Mammary epithelial cell (primary cell): ENCODE measurements at regions not wholly inside any gene's neighbourhood (a gene's known extent, or its start where the extent isn't known, plus 50 kb on each side); places are given as distances from the start of the nearest gene placed in this dataset.

ENCODE experiments used
- EZH2 ChIP-seq: IDR thresholded peaks from 2 replicates; pipeline ENCODE4 v1.6.1; 2012; ENCODE audit warnings: low read length, inconsistent platforms, borderline replicate concordance
- TF ChIP-seq, protein P1 (sequence below), 2 donors: IDR thresholded peaks in 1 of 2; conservative IDR thresholded peaks in 1 of 2; 2 replicates each; pipeline ENCODE4 v1.5.1; 2011 to 2012; ENCODE audit warnings: inconsistent platforms in 2 of 2, low read length in 2 of 2, mild to moderate bottlenecking in 2 of 2, control low read depth in 1 of 2, low read depth in 1 of 2; ENCODE audit not compliant: insufficient read depth in 1 of 2; ENCODE audit errors: extremely low read depth in 1 of 2

DNA sequence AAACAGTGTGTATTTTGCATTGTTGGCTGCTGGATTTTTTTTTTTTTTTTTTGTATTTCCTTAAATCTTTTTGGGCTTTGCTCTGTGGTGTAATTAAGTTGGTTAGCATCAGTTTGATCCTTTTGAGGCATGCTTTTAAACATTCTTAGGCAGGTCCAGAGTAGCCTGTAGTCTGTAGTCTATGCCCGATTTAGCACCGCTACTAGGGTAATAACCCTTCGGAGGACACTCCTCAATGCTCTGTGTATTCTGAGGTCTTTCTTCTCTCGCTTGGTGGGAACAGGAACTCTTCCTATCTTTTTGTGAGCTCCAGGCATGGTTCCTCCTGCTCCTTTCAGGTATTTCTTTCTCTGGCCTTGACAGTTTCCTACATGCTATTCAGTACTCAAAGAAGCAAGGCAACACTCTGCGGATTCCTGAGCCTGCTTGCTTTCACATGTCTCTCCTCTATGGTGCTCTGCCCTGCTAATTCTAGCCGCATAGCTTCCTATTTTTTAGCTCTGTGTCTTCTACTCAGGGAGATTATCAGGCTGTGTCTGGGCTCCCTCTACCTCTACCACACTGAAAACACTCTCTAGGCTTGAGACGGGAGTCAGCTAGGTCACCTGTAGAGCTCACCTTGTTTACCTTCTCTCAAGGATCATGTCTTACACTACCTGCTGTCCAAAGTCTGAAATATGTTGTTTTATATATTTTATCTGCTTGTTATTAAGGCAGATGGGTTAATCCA lies 195.1 kb downstream of the NDFIP2 start:
- TF ChIP-seq, protein P1, sequence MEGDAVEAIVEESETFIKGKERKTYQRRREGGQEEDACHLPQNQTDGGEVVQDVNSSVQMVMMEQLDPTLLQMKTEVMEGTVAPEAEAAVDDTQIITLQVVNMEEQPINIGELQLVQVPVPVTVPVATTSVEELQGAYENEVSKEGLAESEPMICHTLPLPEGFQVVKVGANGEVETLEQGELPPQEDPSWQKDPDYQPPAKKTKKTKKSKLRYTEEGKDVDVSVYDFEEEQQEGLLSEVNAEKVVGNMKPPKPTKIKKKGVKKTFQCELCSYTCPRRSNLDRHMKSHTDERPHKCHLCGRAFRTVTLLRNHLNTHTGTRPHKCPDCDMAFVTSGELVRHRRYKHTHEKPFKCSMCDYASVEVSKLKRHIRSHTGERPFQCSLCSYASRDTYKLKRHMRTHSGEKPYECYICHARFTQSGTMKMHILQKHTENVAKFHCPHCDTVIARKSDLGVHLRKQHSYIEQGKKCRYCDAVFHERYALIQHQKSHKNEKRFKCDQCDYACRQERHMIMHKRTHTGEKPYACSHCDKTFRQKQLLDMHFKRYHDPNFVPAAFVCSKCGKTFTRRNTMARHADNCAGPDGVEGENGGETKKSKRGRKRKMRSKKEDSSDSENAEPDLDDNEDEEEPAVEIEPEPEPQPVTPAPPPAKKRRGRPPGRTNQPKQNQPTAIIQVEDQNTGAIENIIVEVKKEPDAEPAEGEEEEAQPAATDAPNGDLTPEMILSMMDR (conservative IDR thresholded peaks at IDR 0.05 in 1 of 2, IDR thresholded peaks at IDR 0.05 in 1 of 2; ENCODE audit: extremely low read depth in 1 of 2, insufficient read depth in 1 of 2, low read depth in 1 of 2, low read length in 2 of 2): peak in 1 of 2 donors; percentile 16
- TF ChIP-seq EZH2: no peak
